HPDE6-E6E7 (cell line): ENCODE measurements at regions not wholly inside any gene's neighbourhood (a gene's known extent, or its start where the extent isn't known, plus 50 kb on each side); places are given as distances from the start of the nearest gene placed in this dataset.

Experiments used
- DNase-seq: peaks from one replicate; pipeline ENCODE4 v3.0.0; 2011; ENCODE audit warnings: missing footprints; ENCODE audit errors: extremely low spot score

DNA sequence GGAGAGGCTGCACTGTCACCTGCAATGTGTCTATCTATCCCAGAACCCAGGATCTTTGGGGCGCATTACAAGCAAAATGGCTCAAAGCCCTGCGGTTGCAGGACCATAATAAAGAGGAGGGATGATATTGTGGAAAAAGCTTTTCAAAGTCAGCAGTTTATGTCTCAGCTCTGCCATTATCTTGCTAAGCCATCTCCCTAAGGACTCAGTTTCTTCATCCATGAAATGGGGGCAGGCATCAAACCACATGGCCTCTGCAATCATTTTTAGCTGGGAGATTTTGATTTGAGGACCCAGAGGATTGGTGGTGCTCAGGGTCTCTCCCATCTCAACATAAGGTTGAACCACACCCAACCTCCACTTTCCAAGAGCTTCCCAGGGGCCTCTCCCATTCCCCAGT, 513.8 kb downstream of the MIAT start:
- DNase-seq, result no peak

GRCh38 chr22:27173530-27173929, 516.1 kb downstream of the MIAT start:
- no peak for DNase-seq

DNA sequence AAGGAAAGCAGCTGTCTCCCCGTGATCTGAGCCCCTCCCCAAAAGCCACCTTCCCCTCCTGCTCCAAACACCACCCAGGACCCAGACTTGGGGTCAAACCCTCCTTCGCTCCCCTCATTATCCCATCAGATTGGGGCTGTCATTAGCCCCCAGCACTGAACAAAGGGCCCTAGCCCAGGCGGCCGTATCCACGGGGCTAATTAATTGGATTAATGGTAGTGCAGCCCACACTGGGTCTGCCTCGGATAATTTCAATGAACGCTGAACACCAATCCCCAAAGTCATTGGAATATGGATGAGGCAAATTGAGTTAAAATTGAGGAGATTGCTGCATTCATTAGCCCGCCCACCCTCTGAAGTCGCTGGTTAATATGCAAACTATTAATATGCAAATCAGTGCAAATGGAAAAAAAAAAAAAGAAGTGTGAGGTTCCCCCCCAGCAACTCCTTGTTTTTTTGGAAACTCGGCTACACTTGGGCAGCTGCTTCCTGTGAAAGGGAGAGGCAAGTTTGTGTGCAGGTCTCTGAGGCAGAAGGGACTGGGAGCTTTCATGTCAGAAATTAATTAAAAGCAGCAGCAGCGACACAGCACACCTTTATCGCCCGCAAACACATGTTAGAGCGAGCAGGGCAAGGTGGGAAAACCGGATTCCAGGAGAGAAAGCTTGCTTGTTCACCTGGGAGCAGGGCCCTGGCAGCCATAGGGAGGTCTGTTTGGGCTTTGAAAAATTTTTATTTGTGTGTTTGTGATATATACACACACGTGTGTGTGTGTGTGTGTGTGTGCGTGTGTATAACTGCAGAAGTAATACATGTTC, 517.8 kb downstream of the MIAT start:
- no peak for DNase-seq

DNA sequence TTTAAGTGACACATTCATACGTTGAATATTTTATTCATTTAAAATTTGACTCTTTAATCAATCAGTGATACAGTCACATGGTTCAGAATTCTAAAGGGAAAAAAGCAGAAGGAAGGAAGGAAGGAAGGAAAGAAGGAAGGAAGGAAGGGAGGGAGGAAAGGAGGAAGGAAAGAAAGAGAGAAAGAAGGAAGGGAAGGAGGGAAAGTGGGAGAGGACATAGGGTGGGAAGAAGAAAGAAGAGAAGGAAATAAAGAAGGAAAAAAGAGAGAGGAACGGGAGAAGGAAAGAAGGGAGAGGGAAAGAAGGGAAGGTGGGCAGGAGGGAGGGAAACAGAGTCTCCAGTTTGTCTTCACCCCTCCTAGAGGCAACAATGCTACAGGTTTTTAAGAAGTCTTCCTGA, 518.6 kb downstream of the MIAT start:
- no peak for DNase-seq

DNA sequence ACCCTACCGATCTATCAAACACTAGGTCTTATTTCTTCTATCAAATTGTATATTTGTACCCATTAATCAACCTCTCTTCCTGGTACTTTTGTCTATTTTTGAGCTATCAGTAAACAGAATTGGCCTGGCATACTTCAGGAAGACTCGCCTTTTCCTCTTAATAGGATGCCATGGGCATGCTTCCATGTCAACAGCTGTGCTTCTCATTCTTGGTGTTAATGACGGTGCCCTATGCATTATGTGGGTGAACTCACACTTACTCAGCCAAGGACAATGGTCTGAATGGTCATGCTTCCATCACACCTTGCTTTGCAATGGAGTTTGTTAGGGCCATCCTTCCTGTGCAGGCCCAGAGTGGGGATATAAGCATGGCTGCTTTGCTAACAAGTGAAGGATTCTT, 521.8 kb downstream of the MIAT start:
- no peak for DNase-seq

- no peak for DNase-seq
These were observed 524.1 kb downstream of the MIAT start for GRCh38 chr22:27181537-27181936.

- DNase-seq, result no peak
These were observed 526.1 kb downstream of the MIAT start for GRCh38 chr22:27183474-27183873.

DNA sequence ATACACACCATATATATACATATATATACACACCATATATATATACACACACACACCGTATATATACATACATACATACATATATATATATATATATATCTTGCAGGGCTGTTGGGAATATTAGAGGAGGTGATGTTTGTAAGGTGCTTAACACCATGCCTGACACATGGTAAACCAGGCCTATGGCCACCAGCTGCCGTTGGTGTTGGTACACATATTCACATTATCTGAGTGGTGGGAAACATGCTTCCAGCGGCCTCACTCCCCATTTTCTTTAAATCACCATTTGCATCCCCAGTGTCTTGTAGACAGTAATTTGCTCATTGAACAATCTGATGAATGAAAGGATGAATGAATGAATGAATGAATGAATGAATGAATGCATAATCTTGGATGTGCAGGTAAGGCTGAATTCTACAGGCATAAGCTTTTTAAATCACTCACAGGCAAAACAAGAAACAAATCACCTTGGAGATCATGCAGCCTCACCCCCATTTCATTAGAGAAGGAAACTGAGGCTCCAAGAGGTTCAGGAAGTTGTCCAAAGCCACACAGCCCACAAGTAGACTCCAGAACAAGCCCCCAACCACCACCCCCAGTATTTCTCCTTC, 527.8 kb downstream of the MIAT start:
- DNase-seq, result no peak

GRCh38 chr22:27185760-27186302, 528.4 kb downstream of the MIAT start:
- no peak for DNase-seq

DNA sequence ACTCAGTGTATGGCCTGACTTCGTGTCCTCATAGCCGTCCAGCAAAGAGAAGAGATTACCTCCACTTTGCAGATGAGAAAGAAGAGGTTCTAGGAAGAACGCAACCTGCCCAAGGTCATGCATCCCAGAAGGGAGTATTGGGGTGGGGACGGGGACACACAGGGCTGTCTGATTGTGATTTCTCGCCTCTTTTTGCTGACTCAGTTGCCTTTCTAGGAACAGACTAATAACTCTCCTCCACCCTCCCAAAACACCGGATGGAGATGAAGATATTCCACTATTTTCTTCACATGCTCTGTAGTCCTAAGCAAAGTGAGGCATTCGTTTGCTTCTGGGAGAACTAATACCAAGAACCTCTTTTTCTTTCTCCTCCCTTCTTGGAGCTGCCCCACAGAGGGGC, 529.3 kb downstream of the MIAT start:
- DNase-seq, result no peak

- no peak for DNase-seq
These were observed 534.9 kb downstream of the MIAT start for GRCh38 chr22:27192135-27192829.

DNA sequence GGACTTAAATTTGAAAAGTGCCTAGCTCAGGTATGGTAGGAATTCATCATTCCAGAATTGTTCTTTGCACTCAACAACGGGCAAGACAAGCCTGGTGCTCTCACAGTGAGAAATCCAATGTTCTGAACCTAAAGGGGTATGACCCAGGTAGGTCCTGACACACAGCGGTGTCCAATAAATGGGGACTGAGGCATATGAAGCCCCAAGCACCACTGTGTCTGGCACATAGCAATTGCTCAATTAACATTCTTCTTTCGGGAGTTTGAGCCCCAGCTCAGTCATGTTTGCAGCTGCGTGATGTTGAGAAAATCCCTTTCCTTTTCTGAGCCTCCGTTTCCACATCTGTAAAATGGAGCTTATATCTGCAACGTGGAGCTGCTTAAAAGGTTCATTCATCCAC, 535.8 kb downstream of the MIAT start:
- no peak for DNase-seq

DNA sequence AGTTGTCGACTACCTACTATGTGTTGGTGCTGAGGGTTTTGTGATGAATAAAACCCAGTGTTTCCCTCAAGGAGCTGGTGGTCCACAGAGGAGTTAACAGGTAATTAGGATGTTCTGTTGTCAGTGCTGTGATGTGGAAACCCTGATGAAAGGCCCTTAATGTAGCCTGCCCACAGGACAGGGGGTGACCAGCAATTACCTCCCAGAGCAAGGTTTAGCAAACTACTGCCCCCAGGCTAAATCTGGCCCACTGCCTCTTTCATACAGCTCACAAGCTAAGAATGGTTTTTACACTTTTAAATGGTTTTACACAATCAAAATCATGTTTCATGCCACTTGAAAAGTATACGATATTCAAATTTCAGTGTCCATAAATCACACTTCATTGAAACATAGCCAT, 536.2 kb downstream of the MIAT start:
- no peak for DNase-seq

GRCh38 chr22:27194096-27194748, 536.8 kb downstream of the MIAT start:
- no peak for DNase-seq

DNA sequence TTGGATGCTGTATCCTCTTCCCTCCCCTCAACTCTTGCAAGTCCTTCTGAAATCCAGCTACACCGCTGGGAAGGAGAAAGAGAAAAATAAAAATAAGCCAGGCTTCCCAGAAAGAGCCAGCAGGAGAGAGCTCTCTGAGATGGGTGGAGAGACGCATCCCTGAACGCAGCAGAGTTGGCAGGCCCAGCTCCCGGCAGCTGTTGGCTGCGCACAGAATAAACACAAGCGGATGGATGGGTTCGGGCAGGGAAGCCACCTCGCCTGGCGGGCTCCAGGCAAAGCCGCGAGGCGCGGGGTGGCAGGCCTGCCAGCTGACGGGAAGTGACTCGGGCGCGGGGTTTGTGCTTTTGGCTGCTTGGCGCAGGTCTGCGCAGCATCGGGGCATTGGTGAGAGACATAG, 537.7 kb downstream of the MIAT start:
- no peak for DNase-seq

DNA sequence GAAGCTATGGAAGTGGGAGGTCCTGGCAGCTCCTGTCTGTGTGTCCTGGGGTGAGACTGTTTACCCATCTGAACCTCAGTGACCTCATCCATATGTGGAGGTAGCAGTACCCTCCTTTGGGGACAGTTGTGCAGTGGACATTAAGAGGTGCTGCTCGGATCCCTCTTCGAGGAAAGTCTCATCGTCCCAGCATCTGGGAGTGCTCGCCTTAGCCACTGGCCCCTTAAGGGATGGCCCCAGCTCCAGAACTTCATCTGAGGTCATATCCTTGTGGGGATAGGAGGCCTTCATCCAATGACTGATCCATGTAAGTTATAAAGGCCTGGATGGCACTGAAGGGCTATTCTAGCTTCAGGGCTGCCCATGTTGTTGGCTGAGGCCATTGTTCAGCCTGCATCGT, 538.1 kb downstream of the MIAT start:
- no peak for DNase-seq

DNA sequence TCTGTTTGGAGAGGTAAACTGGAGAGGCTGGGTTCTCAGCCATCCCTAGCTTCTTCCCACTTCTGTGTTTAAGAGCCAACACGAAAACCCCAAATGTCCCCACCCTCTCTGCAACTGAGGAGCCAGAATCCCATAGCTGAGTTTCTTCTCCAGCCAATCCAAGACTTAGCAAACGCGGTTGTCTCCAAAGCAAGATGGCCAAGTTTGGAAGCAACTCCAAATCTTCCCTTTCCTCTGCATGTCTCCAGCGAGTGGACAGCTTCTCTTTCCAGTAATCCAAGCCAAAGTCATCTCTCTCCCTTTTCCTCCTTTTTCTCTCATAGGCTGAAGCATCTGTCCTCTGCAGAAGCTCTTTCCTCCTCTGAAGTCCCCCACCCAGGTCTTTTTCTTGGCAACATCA, 539.2 kb downstream of the MIAT start:
- no peak for DNase-seq

DNA sequence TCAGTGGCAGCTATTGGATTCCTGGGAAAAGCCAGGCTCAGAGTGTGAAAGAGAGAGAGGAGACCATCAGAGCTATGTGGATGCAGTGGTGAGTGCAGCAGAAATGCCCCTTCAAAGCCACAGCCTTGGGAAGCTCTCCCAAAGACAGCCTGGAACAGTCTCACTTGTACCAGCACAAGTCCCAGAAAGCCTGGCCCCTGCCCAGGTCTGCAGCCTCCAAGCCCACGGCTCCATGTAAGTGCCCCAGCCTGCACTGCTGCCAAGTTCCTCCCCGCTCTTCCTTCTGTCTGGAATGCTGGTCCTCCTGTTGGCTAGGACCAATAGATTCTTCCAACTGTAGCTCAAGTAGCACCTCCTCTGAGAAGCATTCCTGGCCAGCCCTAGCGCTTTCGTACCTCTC, 539.7 kb downstream of the MIAT start:
- DNase-seq, result no peak

GRCh38 chr22:27197618-27198017, 540.2 kb downstream of the MIAT start:
- DNase-seq, result no peak

GRCh38 chr22:27198518-27199035, 541.2 kb downstream of the MIAT start:
- DNase-seq, result no peak

- DNase-seq, result no peak
These were observed 542.0 kb downstream of the MIAT start for GRCh38 chr22:27199354-27199753.

GRCh38 chr22:27201276-27201675, 543.9 kb downstream of the MIAT start:
- no peak for DNase-seq
